ENCODE measurements at regions not wholly inside any gene's neighbourhood (a gene's known extent, or its start where the extent isn't known, plus 50 kb on each side); places are given as distances from the start of the nearest gene placed in this dataset.

- TF ChIP-seq, protein P1, sequence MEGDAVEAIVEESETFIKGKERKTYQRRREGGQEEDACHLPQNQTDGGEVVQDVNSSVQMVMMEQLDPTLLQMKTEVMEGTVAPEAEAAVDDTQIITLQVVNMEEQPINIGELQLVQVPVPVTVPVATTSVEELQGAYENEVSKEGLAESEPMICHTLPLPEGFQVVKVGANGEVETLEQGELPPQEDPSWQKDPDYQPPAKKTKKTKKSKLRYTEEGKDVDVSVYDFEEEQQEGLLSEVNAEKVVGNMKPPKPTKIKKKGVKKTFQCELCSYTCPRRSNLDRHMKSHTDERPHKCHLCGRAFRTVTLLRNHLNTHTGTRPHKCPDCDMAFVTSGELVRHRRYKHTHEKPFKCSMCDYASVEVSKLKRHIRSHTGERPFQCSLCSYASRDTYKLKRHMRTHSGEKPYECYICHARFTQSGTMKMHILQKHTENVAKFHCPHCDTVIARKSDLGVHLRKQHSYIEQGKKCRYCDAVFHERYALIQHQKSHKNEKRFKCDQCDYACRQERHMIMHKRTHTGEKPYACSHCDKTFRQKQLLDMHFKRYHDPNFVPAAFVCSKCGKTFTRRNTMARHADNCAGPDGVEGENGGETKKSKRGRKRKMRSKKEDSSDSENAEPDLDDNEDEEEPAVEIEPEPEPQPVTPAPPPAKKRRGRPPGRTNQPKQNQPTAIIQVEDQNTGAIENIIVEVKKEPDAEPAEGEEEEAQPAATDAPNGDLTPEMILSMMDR (IDR thresholded peaks at IDR 0.05; ENCODE audit: low read length): no peak
- no peak for TF ChIP-seq EZH2 (IDR thresholded peaks at IDR 0.05; ENCODE audit: borderline replicate concordance, low read length)
These were observed 768.9 kb upstream of the LRRTM1 start for GRCh38 chr2:81073412-81073811.
